NCI-H345 treated with DMSO at 0.1 percent for 48 hours (cell line): ENCODE measurements at regions not wholly inside any gene's neighbourhood (a gene's known extent, or its start where the extent isn't known, plus 50 kb on each side); places are given as distances from the start of the nearest gene placed in this dataset.
"Not testable (repeated sequence)": the region's sequence is repeated elsewhere in the genome, so short reads cannot be mapped to it uniquely, and the experiment has no call there.

Experiments used
- DNase-seq: peaks from one replicate; lab custom pipeline; 2025; ENCODE audit not compliant: unreplicated experiment; lab: John Stamatoyannopoulos, UW

DNA sequence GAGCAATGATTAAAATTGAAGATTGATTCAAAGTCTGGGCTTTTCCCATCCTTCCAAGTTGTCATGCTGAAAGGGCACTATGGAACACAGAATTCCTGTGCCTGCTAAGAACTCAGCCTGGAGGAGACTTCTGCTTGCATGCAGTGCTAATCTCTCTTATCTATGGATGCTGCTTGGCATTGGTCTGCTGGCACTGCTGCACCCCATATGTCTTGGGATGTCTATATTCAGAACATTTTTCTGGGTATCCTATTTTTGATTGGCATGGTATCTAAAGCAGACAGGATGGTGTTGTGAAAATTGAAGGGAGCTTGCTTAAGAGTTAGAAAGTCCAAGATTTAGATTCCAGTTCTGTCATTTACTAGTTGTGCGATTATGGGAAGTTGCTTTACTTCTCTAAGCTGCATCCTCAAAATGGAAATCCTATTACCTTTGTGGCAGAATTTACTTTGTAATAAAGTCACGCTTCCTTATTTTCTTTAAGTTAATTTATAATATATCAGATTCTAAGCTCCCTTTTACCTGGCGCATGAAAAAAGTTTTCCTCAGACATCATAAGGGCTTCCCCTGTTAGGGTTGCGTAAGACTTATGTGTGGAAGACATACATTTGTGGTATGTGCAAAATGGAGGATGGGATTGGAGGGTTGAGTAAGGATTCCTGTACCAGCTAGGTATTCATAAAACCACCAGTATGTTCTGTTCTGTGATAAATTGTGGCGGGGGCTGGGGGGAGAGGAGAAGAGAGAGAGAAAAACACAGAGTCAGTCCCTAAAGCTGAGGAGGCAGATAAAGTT is 254.0 kb downstream of the DMAC1 start:
- DNase-seq, result no peak

DNA sequence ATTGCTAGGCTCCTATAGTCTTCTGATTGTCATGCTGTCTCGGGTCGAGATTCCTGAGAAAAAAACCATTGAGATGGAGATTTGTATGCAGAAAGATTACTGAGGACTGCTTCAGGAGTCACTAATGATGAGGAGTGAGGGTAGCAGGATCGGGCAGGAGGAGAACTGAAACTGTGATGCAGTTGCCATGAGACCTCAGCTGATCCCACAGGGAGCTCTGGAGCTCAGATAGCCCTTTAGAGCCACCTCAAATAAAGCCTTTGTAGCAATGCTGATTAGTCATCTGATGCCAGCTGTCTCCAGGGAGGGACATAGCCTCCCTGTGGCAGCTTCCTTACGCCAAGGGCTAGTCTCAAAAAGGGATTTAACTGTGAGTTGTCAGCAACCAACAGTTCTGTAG is 256.9 kb downstream of the DMAC1 start:
- DNase-seq, result no peak

DNA sequence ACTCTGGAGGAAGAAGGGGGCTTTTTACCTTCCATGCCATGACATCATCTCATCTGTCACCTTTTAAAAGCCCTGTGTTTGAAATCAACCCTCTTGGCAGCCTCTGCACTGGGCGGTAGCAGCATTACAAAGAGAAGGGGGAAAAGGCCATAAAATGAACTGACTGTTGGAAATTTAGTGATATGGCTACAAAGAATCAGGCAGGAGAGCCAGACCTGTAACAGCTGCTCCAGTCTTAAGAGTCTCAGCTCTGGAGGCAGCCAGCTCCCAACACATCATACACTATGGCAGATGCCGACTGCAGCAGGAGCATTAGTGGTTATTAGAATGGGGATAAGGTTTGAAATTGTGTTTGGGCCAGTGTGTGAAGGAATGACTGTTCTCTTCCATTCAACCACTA is 257.5 kb downstream of the DMAC1 start:
- DNase-seq, result no peak

- peak; percentile 39 for DNase-seq
These were observed 263.2 kb downstream of the DMAC1 start for GRCh38 chr9:7536310-7536939.

- DNase-seq, result no peak
These were observed 265.2 kb downstream of the DMAC1 start for GRCh38 chr9:7534211-7534935.

- no peak for DNase-seq
These were observed 266.0 kb downstream of the DMAC1 start for GRCh38 chr9:7533376-7534090.

GRCh38 chr9:7523426-7524043 is 276.0 kb downstream of the DMAC1 start:
- DNase-seq, result no peak

DNA sequence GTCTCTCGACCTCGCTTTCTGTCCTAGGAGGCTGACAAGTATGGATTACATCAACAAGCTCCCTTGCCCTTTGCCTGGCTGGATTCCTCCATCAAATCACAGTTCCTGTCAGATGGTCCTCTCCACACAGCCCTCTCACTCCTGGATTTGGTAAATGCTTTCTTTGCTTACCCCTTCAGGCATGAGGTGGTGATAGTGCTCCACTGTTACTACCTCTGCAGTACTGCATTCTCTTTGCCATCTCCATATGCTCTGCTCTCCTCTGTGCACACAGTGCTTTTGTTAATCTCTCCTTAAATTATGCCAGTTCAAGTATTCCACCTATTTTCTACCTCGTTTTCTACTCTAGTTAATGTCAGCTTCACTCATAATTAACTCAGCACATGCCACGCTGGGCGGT is 279.2 kb downstream of the DMAC1 start:
- DNase-seq, result no peak

- DNase-seq, result no peak
These were observed 283.2 kb downstream of the DMAC1 start for GRCh38 chr9:7516376-7516775.

DNA sequence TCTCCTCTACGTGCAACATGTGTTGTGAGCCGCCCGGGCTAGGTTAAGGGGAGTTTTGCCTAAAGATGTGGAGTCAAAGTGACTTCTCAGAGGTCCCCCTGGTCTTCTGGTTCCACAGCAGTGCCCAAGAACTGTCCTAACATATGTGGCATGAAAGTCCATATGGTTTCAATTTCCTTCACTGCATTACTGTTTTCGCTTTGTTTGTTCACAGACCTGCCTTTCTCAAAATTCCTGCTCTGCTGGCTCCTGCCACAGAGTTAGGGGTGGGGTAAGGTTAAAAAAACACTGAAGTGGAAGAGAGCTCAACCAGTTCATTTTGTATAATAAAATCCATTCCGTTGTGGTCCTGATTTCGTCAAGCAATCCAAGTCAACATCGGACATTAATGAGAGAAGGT is 289.4 kb downstream of the DMAC1 start:
- DNase-seq, result no peak

DNA sequence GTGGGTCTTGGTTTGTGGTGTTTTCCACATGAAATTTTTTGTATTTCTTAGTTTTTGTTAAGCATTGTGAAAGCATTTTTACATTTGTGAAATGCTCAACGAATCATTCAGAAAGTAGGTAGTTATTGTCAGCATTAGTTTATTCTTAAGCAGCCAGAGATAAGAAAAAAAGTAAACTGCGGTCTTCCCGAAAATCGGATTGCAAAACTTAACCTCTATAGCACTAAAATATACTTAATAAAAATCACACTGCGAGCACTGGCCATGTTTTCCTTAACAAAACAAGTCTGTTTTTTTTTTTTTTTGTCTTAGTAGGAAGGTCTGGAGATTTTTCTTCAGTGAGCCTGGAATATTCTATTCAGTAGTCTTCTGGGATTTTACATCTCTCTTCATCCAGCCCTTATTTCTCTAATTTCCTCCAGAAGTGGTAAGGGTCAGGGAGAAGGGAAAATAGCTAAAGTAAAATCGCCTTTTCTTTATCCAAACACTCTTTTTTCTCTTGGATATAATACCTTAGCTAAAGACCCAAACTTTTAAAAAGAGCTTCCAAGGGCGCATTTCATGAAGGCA is 289.9 kb downstream of the DMAC1 start:
- no peak for DNase-seq

DNA sequence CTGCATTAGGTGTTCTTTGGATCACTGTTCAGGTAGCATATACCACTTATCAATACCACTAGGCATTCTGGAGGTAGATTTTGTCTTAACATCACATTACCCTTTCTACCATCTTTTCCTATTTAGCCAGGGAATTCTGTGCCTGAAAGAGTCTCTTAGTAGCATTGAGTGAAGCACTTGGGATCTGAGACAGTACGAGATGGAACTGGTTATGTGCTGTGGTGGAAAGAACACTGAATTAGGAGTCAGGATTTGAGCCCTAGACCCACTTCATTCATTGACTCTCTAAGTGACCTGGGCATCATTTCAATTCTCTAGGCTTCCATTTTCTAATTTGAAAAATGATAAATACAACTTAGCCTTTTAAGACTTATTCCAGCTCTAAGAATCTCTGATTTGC is 291.1 kb downstream of the DMAC1 start:
- DNase-seq, result no peak

DNA sequence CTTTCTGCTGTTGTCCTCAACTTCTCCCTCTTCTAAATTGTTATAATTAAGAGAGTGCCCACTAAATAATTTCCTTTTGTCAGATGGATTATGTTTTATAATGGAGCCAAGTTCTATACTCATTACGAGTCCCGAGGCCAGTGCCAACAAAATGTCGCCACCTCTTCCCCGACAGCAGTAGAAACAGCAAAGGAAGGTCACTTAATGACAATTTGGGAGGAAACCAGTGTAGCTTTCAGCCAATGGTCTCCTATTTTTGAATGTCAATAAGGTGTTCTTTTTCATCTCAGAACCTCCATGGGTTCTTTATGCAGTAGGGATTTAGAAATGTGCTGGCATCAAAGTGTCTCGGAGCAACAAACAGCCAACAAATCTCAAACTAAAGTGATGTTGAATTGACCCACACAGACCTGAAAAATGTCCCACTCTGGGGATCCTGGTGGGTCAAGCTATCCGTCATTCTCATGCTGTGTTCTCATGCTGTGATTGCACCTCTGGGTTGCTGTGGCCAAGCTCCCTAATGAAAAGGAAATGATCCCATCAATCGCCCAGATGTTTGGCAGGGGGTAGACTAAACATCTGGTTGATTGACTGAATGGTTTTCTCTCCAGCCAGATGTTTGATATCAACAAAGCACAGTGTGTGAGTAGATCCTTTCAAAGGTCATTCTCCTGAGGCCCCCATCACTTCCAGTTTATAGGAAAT is 291.9 kb downstream of the DMAC1 start:
- DNase-seq, result no peak

DNA sequence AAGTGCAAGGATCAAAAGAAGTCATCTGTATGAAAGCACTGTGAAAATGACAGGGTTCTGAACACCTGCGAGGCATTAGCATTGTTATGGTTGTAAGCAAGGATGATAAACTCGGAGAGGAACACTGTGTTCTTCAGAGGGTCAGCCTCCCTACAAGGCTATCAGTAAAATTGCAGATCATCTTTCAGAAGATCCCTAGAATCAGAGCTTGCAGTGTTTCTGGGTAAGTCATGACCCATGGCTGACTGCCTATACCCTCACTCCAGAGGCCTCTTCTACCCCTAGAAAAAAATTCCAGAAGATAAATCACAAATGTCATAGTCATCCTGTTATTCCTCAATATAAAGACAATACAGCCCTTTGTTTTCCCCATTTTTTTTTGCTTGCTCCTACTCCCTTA is 292.6 kb downstream of the DMAC1 start:
- no peak for DNase-seq

DNA sequence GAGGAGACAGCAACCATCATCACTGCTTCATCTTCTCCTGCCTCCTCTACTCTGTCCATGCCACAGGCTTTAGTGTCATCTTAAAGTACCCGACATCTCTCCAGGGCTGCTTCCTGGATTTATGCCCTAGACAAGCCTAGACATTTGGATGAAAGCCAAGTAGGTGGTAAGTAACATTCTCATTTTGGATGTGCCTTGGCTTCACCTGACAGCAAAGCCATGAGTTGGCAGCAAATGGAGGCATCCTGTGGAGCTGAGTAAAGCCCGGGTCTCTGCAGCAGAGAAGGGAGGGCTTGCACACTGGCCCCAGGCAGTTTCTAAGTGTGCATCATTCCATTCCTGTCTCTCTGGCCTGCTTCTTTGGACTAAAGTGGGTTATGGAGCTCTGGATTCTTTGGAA is 299.1 kb downstream of the DMAC1 start:
- peak; percentile 60 for DNase-seq

DNA sequence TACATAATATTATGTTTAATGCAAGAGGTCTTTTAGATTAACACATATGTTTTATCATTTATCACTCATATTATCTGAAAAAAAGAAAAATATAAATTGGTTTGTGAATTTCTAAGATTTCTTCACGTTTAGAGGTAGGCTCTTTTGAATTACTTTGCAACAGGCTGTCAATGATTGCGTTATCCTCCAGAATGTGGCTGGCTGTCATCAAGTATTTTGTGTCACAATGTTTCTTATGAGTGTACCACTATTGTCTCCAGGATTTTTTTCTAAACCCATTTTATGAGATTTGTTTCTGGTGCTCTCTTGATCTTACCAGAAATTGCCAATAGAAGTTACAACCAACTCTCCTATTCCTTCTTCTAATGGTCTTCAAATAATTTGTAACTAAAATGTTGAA is 307.9 kb downstream of the DMAC1 start:
- no peak for DNase-seq

DNA sequence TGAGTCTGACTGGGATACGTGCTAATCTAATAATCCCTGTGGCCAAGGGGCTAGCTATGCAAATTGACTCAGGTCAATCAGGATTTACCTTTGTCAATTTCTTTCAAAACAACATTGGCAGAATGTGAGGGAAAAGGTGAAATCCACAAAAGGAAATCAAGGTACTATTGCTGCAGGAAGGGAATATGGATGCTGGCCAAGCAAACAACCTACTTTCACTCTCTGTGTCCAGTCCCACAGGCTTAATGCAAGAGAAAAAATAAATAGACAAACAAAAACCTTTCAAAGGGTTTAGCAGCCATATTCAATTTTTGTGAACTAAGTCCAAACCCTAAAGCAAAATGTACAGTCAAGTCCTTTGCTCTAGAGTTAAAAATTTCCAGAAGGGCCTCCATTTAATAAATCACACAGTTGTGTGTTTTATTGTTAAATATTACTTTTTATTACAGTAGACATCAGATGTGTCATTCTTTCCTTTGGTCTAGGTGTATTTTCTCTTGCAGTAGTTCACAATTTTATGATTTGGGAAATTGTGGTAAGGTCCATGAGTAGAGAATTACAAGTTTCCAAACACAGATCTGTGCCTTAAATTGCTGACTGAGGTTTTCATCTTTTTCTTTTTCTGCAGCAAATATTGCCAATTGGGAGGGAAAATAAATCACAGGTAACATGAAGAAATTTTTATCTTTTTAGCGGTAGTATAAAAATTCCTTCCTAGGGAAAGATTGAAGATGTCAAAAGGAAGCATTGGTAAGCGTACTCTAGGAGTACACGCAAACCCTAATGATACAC is 309.1 kb downstream of the DMAC1 start:
- no peak for DNase-seq

- no peak for DNase-seq
These were observed 310.5 kb downstream of the DMAC1 start for GRCh38 chr9:7489036-7489435.

DNA sequence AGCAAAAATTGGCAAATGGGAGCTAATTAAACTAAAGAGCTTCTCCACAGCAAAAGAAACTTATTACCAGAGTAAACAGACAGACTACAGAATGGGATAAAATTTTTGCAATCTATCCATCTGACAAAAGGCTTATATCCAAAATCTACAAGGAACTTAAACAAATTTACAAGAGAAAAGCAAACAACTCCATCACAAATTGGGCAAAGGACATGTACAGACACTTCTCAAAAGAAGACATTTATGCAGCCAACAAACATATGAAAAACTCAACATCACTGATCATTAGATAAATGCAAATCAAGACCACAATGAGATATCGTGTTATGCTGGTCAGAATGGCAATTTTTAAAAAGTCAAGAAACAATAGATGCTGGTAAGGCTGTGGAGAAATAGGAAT is 315.6 kb downstream of the DMAC1 start:
- not testable (repeated sequence) for DNase-seq
